ENCODE measurements at regions not wholly inside any gene's neighbourhood (a gene's known extent, or its start where the extent isn't known, plus 50 kb on each side); places are given as distances from the start of the nearest gene placed in this dataset.
"Not testable (repeated sequence)": the region's sequence is repeated elsewhere in the genome, so short reads cannot be mapped to it uniquely, and the experiment has no call there.

DNA sequence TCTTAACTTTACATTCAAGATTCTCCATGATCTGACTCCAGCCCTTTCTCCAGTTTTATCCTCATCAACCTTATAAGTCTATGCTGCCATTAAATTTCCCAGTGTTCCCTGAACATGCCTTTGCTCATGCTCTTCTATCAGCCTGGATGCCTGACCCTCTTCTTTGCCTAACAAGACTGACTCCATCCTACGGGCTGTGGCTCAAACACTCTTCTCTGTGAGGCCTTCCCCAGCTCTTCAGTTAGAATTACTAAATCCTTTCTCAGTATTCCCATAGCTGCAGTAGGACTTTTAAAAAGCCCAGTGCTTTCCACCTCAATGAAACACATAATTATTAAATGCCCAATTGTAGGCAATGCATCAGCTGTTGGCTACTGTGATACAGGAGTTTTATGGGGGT, 76.5 kb upstream of the GNG12 start:
- Histone ChIP-seq H3K9me3 (peaks cover 0 to 2% (median 0%) of the 10 kb centered on the region in 12 donors), H3K27ac (no peak overlapping the region), H3K4me1 (no peaks in the 10 kb centered on the region), H3K4me3 (no peak overlapping the region), H3K36me3 (no peaks in the 10 kb centered on the region), H3K27me3 (no peaks in the 10 kb centered on the region)
- DNase-seq = no peak
- 90 to 97% (median 91%) methylated on average over 1 of the region's 1 CpG for WGBS, 4 donors
- no peak for ATAC-seq
- intact Hi-C loops (cut with DNase I) = no loop called here
- no peak for TF ChIP-seq POLR2A (IDR thresholded peaks at IDR 0.05)
- TF ChIP-seq, protein P1, sequence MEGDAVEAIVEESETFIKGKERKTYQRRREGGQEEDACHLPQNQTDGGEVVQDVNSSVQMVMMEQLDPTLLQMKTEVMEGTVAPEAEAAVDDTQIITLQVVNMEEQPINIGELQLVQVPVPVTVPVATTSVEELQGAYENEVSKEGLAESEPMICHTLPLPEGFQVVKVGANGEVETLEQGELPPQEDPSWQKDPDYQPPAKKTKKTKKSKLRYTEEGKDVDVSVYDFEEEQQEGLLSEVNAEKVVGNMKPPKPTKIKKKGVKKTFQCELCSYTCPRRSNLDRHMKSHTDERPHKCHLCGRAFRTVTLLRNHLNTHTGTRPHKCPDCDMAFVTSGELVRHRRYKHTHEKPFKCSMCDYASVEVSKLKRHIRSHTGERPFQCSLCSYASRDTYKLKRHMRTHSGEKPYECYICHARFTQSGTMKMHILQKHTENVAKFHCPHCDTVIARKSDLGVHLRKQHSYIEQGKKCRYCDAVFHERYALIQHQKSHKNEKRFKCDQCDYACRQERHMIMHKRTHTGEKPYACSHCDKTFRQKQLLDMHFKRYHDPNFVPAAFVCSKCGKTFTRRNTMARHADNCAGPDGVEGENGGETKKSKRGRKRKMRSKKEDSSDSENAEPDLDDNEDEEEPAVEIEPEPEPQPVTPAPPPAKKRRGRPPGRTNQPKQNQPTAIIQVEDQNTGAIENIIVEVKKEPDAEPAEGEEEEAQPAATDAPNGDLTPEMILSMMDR (IDR thresholded peaks at IDR 0.05) = no peak

DNA sequence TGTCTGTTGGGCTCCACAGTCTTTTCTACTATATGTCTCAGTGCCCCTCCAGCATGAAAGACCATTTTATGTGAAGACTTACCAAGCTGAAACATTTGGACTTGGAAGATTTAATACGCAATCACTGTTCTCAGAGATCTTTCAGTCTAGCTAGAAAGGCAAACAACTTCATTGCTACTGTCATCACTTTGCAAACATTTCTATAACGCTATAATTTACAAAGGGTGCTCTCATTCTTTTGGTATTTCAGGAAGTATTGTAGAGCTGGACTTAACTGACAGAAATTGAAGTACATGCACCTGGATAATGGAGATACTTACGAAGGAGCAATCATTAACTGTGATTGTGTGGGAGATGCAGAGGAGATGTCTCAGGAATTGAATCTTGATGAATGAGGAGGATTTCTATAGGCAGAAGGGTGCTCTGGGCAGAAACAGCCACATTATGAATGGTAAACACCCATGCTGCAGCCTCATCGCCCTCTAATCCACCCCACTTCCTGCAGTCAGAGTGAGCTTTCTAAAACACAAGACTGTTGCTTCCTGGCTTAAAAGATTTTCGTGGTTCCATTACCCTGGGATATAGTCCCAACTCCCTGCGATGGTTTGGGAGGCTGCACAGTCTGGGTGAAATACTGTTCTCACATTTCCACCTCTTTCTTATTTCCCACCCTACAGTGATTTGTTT, 75.1 kb upstream of the GNG12 start:
- no peaks in the 10 kb centered on the region for H3K9me3 ChIP-seq
- DNase-seq (no peak), ATAC-seq (no peak)
- no peak overlapping the region for H3K27ac ChIP-seq
- no peaks in the 10 kb centered on the region for H3K4me1 ChIP-seq
- H3K27me3 ChIP-seq = no peaks in the 10 kb centered on the region
- H3K4me3 ChIP-seq = no peak overlapping the region
- intact Hi-C loops (cut with DNase I) = no loop called here
- no peak for TF ChIP-seq POLR2A (IDR thresholded peaks at IDR 0.05)
- H3K36me3 ChIP-seq = no peaks in the 10 kb centered on the region
- WGBS, 4 donors = 67 to 71% (median 70%) methylated on average over 6 of the region's 6 CpGs

DNA sequence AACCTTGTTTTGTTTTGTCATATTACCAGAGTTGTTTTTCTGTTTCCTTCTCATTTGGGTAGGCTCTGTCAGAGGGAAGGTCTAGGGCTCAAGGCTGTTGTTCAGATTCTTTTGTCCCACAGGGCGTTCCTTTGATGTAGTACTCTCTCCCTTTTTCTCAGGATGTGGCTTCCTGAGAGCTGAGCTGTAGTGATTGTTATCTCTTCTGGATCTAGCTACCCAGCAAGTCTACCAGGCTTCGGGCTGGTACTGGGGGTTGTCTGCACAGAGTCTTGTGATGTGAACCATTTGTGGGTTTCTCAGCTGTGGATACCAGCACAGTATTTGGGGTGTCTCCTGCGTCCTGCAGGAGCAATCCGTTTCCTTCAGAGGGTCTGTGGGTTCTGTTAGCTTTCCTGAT, 74.2 kb upstream of the GNG12 start:
- H3K4me3 ChIP-seq; ATAC-seq; H3K36me3 ChIP-seq; H3K9me3 ChIP-seq; intact Hi-C loops (cut with DNase I); H3K27me3 ChIP-seq; H3K4me1 ChIP-seq; H3K27ac ChIP-seq; DNase-seq: not testable (repeated sequence)
- 71 to 87% (median 79%) methylated on average over 4 of the region's 4 CpGs for WGBS, 4 donors

DNA sequence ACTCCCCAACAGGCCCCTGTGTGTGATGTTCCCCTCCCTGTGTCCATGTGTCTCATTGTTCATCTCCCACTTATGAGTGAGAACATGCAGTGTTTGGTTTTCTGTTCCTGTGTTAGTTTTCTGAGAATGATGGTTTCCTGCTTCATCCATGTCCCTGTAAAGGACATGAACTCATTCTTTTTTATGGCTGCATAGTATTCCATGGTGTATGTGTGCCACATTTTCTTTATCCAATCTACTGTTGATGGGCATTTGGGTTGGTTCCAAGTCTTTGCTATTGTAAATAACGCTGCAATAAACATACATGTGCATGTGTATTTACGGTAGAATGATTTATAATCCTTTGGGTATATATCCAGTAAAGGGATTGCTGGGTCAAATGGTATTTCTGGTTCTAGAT, 72.7 kb upstream of the GNG12 start:
- DNase-seq; H3K36me3 ChIP-seq; ATAC-seq; H3K9me3 ChIP-seq; H3K27ac ChIP-seq; H3K4me3 ChIP-seq; H3K27me3 ChIP-seq; intact Hi-C loops (cut with DNase I); H3K4me1 ChIP-seq: not testable (repeated sequence)
- WGBS, 4 donors = 94 to 97% (median 95%) methylated on average over 2 of the region's 2 CpGs

DNA sequence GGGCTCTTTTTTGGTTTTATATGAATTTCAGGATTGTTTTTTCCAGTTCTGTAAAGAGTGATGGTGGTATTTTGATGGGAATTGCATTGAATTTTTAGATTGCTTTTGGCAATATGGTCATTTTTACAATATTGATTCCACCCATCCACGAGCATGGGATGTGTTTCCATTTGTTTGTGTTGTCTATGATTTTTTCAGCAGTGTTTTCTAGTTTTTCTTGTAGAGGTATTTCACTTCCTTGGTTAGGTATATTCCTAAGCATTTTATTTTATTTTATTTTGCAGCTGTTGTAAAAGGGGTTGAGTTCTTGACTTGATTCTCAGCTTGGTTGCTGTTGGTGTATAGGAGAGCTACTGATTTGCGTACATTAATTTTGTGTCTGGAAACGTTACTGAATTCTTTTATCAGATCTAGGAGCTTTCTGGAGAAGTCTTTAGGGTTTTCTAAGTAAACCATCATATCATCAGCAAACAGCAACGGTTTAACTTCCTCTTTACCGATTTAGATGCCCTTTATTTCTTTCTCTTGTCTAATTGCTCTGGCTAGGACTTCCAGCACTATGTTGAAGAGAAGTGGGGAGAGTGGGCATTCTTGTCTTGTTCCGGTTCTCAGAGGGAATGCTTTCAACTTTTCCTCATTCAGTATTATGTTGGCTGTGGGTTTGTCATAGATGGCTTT, 69.4 kb upstream of the GNG12 start:
- H3K4me1 ChIP-seq; H3K36me3 ChIP-seq; H3K4me3 ChIP-seq; ATAC-seq; H3K27ac ChIP-seq; intact Hi-C loops (cut with DNase I); H3K27me3 ChIP-seq; DNase-seq: not testable (repeated sequence)
- H3K9me3 ChIP-seq = peaks cover 0 to 16% (median 0%) of the 10 kb centered on the region in 12 donors
- WGBS, 4 donors = 77 to 83% (median 78%) methylated on average over 6 of the region's 6 CpGs

DNA sequence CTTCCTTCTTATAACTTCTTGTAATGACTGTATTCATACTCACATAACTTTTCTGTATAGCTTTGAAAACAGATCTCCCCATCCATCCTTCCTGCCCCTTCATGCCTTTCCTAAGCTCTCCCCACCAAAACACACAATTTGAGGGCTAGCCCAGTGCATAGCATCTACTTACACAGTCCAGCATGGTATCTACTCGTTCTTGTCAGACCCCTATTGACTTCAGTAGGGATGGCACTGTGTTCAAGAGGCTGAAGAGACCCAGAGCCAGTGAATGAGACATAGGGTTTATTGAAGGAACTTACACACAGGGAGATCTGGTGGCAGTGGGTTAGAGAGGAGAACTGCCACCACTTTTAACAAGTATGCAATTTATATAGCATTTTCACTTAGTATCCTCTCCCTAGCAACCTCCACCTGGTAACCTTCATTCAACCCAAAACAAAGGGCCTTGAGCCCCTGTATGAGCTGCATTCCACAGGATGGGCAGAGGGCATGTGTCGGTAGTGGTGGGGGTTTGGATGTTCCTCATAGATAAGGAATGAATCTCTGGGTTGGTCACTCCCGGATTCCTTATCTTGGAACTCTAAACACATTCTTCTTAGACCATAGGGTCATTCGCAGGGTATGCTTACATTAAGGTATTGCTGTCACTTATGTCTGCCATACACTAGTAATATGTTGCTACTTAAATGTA, 64.9 kb upstream of the GNG12 start:
- Histone ChIP-seq H3K27me3 (no peaks in the 10 kb centered on the region), H3K36me3 (no peaks in the 10 kb centered on the region), H3K4me1 (no peaks in the 10 kb centered on the region), H3K9me3 (peaks cover 0 to 16% (median 0%) of the 10 kb centered on the region in 12 donors), H3K4me3 (no peak overlapping the region), H3K27ac (no peak overlapping the region)
- DNase-seq = no peak
- TF ChIP-seq, protein P1 (IDR thresholded peaks at IDR 0.05) = no peak
- TF ChIP-seq POLR2A (IDR thresholded peaks at IDR 0.05) = no peak
- 65 to 75% (median 68%) methylated on average over 4 of the region's 4 CpGs for WGBS, 4 donors
- no peak for ATAC-seq
- intact Hi-C loops (cut with DNase I) = no loop called here

Measured in heart left ventricle (tissue), 16 donors.